HFF-Myc (cell line): ENCODE measurements at regions not wholly inside any gene's neighbourhood (a gene's known extent, or its start where the extent isn't known, plus 50 kb on each side); places are given as distances from the start of the nearest gene placed in this dataset.

Source experiments
- DNase-seq: peaks from one replicate; pipeline ENCODE4 v3.0.0-alpha.2; 2011; ENCODE audit warnings: low read depth; ENCODE audit errors: extremely low read depth
- H3K4me3 ChIP-seq: replicated peaks from 2 replicates; pipeline ENCODE4 v1.5.1; 2011; ENCODE audit warnings: low read depth, mild to moderate bottlenecking, control low read depth, low read length
- CTCF ChIP-seq: IDR thresholded peaks from 2 replicates; pipeline ENCODE4 v1.5.1; 2012; ENCODE audit warnings: mild to moderate bottlenecking, low read depth, low read length, control low read depth; ENCODE audit errors: missing control alignments

- DNase-seq, result no peak
- no peak overlapping the region for H3K4me3 ChIP-seq
- TF ChIP-seq CTCF, result no peak
These were observed 544.1 kb downstream of the TUSC7 start for GRCh38 chr3:117253636-117254035.

DNA sequence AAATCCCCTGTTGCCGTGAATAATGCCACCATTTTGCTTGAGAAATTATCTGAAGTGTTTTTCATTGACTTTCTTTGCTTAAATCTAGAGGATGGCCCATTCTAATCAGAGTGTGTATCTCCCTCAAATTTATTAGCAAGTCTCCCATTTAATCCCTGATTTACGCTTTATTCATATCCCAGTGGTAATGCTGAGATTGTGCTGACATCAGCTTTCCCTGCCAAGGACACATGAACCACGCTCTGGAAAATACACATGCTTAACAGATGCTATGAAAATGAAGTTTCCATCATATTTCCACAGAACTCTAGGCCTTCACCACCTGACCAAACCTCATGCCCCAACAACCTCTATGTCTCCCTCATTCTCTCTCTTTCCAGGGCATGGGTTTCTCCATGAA, 545.4 kb downstream of the TUSC7 start:
- TF ChIP-seq CTCF, result no peak
- no peak for DNase-seq
- no peak overlapping the region for H3K4me3 ChIP-seq

GRCh38 chr3:117255736-117256135, 546.2 kb downstream of the TUSC7 start:
- no peak for TF ChIP-seq CTCF
- H3K4me3 ChIP-seq, result no peak overlapping the region
- DNase-seq, result no peak

GRCh38 chr3:117261983-117262421, 552.4 kb downstream of the TUSC7 start:
- no peak for DNase-seq
- H3K4me3 ChIP-seq, result no peak overlapping the region
- no peak for TF ChIP-seq CTCF

- no peak for DNase-seq
- no peak for TF ChIP-seq CTCF
These were observed 553.7 kb downstream of the TUSC7 start for GRCh38 chr3:117263270-117263669.

DNA sequence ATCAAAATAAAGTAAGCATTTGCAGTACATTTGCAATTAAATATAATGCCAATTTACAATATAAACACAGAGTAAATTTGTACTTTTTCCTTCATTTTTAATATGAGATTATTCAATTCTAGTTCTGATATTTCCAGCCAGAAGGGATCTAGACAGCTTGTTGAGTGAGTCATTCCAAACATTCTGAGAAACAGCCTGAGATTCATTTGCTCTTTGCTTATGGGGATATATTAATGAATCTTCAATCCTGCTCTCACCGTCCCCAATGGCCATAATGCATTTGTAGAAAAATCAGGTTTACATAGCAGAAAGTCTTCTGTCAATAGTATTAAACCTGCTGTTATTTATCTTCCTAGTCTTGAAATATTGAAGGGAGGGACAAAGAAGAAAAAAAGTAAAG, 554.2 kb downstream of the TUSC7 start:
- no peak for DNase-seq
- H3K4me3 ChIP-seq, result no peak overlapping the region
- TF ChIP-seq CTCF, result no peak

More at GRCh38 chr3:117263270-117263669, 553.7 kb downstream of the TUSC7 start:
- H3K4me3 ChIP-seq, result no peak overlapping the region
